A673 (cell line): ENCODE measurements at regions not wholly inside any gene's neighbourhood (a gene's known extent, or its start where the extent isn't known, plus 50 kb on each side); places are given as distances from the start of the nearest gene placed in this dataset.

ENCODE experiments used
- EZH2 ChIP-seq: fragments of 200-600 bp; sonication (generic); IDR thresholded peaks from 2 replicates; pipeline ENCODE4 v1.6.1; 2017; ENCODE audit warnings: borderline replicate concordance, low read depth, mild to moderate bottlenecking, mixed read lengths, antibody characterized with exemption, low read length; ENCODE audit not compliant: poor library complexity, severe bottlenecking
- TF ChIP-seq, protein P1 (sequence below): fragments of 300-800, 200-600 bp; sonication (generic); conservative IDR thresholded peaks from 2 replicates; pipeline ENCODE4 v1.5.1; 2017; ENCODE audit warnings: low read depth, mild to moderate bottlenecking, antibody characterized with exemption, low read length, moderate library complexity, mixed read lengths

DNA sequence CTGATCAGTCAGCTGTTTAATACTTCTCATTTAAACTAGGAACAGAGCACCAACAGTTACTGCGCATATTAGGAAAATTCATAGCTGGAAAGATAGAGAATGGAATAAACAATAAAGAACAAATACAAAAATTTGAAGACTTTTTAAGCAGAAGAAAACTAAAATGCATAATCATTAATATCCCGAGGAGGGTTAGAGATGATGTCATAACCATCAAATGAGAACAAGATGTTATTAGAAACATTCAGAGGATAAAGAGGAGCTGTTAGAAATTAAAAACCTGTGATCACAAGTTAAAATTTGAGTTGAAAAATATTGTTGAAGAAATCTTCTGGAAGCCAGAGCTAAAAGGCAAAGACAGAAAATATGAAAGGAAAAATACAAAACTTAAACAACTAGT is 54.0 kb upstream of the ALKAL2 start:
- TF ChIP-seq, protein P1, sequence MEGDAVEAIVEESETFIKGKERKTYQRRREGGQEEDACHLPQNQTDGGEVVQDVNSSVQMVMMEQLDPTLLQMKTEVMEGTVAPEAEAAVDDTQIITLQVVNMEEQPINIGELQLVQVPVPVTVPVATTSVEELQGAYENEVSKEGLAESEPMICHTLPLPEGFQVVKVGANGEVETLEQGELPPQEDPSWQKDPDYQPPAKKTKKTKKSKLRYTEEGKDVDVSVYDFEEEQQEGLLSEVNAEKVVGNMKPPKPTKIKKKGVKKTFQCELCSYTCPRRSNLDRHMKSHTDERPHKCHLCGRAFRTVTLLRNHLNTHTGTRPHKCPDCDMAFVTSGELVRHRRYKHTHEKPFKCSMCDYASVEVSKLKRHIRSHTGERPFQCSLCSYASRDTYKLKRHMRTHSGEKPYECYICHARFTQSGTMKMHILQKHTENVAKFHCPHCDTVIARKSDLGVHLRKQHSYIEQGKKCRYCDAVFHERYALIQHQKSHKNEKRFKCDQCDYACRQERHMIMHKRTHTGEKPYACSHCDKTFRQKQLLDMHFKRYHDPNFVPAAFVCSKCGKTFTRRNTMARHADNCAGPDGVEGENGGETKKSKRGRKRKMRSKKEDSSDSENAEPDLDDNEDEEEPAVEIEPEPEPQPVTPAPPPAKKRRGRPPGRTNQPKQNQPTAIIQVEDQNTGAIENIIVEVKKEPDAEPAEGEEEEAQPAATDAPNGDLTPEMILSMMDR: no peak
- no peak for TF ChIP-seq EZH2
